ENCODE measurements at regions not wholly inside any gene's neighbourhood (a gene's known extent, or its start where the extent isn't known, plus 50 kb on each side); places are given as distances from the start of the nearest gene placed in this dataset.

DNA sequence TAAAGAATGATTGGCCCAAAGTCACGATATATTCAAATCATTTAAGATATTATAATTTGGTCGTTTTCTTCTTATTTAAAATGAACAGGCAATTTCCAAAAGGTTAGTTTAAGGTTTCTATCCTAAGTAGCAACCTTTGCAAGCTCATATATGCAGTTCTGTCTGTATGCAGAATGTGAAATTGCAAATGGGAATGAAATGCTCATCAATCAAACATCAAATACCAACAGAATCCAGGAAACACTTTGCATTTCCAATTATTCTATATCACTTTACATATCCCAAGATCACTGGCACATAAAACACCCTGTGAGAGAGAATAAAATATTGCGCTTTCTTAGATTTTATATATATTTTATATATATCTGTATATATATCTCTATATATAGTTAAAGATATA lies 237.3 kb downstream of the NRIP1 start:
- H3K4me3 ChIP-seq = no peak overlapping the region
- TF ChIP-seq, protein P1, sequence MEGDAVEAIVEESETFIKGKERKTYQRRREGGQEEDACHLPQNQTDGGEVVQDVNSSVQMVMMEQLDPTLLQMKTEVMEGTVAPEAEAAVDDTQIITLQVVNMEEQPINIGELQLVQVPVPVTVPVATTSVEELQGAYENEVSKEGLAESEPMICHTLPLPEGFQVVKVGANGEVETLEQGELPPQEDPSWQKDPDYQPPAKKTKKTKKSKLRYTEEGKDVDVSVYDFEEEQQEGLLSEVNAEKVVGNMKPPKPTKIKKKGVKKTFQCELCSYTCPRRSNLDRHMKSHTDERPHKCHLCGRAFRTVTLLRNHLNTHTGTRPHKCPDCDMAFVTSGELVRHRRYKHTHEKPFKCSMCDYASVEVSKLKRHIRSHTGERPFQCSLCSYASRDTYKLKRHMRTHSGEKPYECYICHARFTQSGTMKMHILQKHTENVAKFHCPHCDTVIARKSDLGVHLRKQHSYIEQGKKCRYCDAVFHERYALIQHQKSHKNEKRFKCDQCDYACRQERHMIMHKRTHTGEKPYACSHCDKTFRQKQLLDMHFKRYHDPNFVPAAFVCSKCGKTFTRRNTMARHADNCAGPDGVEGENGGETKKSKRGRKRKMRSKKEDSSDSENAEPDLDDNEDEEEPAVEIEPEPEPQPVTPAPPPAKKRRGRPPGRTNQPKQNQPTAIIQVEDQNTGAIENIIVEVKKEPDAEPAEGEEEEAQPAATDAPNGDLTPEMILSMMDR (IDR thresholded peaks at IDR 0.05) = no peak
- no peaks in the 10 kb centered on the region for H3K36me3 ChIP-seq
- H3K4me1 ChIP-seq = no peaks in the 10 kb centered on the region
- no peak overlapping the region for H3K27ac ChIP-seq
- H3K27me3 ChIP-seq = no peaks in the 10 kb centered on the region
- no peaks in the 10 kb centered on the region for H3K9me3 ChIP-seq
- intact Hi-C loops (cut with DNase I) = no loop called here
- ATAC-seq (no peak), DNase-seq (no peak)

DNA sequence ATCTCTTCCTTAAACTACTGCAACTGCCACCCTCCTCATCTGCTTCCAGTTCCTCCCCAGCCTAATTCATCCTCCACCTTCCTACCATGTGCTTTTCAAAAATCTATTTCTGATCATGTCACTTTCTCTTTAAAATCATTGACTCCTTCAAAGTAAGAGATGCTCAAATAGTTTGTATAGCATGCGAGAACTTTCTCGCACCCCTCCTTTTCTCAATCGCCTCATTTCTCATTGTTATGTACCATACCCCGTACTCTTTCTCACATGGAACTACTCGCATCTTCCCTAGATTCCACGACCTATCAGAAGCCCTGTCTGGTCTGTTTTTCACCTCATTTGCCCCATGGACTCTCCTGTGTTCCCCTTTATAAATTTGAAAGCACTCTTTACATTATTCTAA lies 238.2 kb downstream of the NRIP1 start:
- Histone ChIP-seq H3K27me3 (no peaks in the 10 kb centered on the region), H3K9me3 (no peaks in the 10 kb centered on the region), H3K27ac (no peak overlapping the region), H3K4me1 (no peaks in the 10 kb centered on the region), H3K4me3 (no peak overlapping the region), H3K36me3 (no peaks in the 10 kb centered on the region)
- DNase-seq (no peak), ATAC-seq (no peak)
- TF ChIP-seq, protein P1 (IDR thresholded peaks at IDR 0.05) = no peak
- intact Hi-C loops (cut with DNase I) = no loop called here

- no peak overlapping the region for H3K27ac ChIP-seq
- intact Hi-C loops (cut with DNase I) = no loop called here
- DNase-seq = no peak
- TF ChIP-seq, protein P1 (IDR thresholded peaks at IDR 0.05) = no peak
- no peaks in the 10 kb centered on the region for H3K4me1 ChIP-seq
- no peaks in the 10 kb centered on the region for H3K9me3 ChIP-seq
- no peaks in the 10 kb centered on the region for H3K36me3 ChIP-seq
- no peaks in the 10 kb centered on the region for H3K27me3 ChIP-seq
- no peak overlapping the region for H3K4me3 ChIP-seq
- no peak for ATAC-seq
Observed at GRCh38 chr21:14825514-14825974, 239.3 kb downstream of the NRIP1 start.

DNA sequence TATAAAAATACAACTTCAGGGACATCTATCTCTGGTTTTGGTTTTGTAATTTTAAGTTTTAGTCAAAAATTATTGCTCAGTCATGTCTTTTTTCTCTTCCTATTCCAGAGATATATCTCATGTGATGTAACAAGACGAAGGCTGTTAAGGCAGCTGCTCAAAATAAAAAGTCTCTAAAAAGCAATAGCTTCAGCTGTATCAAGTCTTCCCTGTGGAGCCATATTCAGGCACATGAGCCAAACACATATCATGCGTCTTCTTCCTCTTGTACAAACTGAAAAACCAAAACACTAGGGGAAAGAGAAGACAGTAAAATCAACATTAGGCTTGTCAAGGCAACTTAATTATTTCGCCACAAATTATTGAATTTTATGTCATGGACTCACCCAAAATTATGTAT lies 240.7 kb downstream of the NRIP1 start:
- TF ChIP-seq, protein P1 (IDR thresholded peaks at IDR 0.05) = no peak
- Histone ChIP-seq H3K4me3 (no peak overlapping the region), H3K27me3 (no peaks in the 10 kb centered on the region), H3K4me1 (no peaks in the 10 kb centered on the region), H3K36me3 (no peaks in the 10 kb centered on the region), H3K9me3 (no peaks in the 10 kb centered on the region), H3K27ac (no peak overlapping the region)
- DNase-seq (no peak), ATAC-seq (no peak)
- intact Hi-C loops (cut with DNase I) = no loop called here

GRCh38 chr21:14817311-14817710 lies 247.5 kb downstream of the NRIP1 start:
- DNase-seq (no peak), ATAC-seq (no peak)
- TF ChIP-seq, protein P1 (IDR thresholded peaks at IDR 0.05) = no peak
- Histone ChIP-seq H3K4me1 (no peaks in the 10 kb centered on the region), H3K27ac (no peak overlapping the region), H3K36me3 (no peaks in the 10 kb centered on the region), H3K27me3 (no peaks in the 10 kb centered on the region), H3K4me3 (no peak overlapping the region), H3K9me3 (peaks cover 0 to 8% of the 10 kb centered on the region in 2 donors)
- intact Hi-C loops (cut with DNase I) = no loop called here
